ENCODE measurements at regions not wholly inside any gene's neighbourhood (a gene's known extent, or its start where the extent isn't known, plus 50 kb on each side); places are given as distances from the start of the nearest gene placed in this dataset.

DNA sequence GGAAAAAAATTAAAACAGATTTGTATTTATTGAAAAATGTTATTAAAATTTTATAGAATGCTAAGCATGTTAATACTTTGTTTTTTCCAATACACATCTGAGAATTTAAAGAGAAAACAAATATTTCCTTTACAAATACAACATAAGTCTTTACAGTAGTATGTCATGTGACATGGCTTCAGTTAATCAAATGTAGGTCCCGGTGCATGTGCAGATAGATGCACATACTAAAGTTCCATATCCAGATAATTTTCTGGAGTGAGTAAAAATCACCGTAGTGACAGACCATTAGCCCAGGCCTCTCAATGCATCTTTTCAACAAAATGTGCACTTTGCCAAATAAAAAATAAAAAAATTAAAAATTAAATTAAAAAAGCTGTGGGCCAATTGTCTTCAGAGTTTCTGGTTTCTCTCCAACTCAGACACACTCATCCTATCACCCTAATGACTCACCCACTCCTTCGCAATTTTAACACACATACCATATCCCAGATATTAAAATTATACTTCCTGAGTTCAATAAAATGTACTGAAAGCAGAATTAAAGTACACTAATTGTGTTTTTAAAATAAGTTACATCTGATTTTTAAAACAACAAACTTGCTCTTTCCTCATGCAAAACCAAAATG, 508.1 kb downstream of the NR2F1-AS1 start:
- no peak for ATAC-seq (ENCODE audit: low FRiP score)
- WGBS, 2 donors: 88 to 91% methylated on average over 3 of the region's 3 CpGs
- intact Hi-C loops (cut with DNase I): no loop called here
- Histone ChIP-seq H3K36me3 (ENCODE audit: control insufficient read depth in 1 of 2, insufficient read depth in 2 of 2, low read length in 1 of 2) (no peaks in the 10 kb centered on the region), H3K4me1 (ENCODE audit: control insufficient read depth in 1 of 2, insufficient read depth in 2 of 2, low read length in 2 of 2) (no peaks in the 10 kb centered on the region), H3K9me3 (ENCODE audit: control insufficient read depth, low read length) (no peaks in the 10 kb centered on the region), H3K4me3 (ENCODE audit: low read length in 2 of 2) (no peak overlapping the region), H3K27me3 (ENCODE audit: control insufficient read depth in 1 of 2, insufficient read depth in 2 of 2, low read length in 1 of 2) (no peaks in the 10 kb centered on the region), H3K27ac (ENCODE audit: low read depth in 1 of 2, low read length in 2 of 2) (no peak overlapping the region)
- DNase-seq: no peak

GRCh38 chr5:93071710-93072109, 509.3 kb downstream of the NR2F1-AS1 start:
- intact Hi-C loops (cut with DNase I): no loop called here
- no peak overlapping the region for H3K27ac ChIP-seq (ENCODE audit: low read depth in 1 of 2, low read length in 2 of 2)
- ATAC-seq (ENCODE audit: low FRiP score): no peak

DNA sequence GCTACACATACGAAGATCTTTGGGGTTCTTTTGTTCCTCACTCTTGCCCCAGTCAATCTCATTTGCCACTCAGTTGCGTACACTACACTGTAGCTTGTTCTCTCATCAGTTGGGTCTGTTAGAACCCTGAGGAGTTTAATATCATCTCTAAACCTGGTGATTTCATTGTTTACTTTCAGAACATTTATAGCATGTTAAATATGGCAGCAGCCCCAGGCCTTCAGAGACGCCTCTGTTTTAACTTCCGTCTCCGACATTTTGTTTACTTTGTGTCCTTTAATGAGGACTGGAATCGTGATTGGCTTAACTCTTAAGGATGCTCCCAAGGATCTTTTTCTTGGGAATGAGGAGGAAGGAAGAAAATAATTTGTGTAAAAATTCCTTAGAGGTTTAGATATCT, 510.1 kb downstream of the NR2F1-AS1 start:
- Histone ChIP-seq H3K9me3 (ENCODE audit: control insufficient read depth, low read length) (no peaks in the 10 kb centered on the region), H3K4me1 (ENCODE audit: control insufficient read depth in 1 of 2, insufficient read depth in 2 of 2, low read length in 2 of 2) (no peaks in the 10 kb centered on the region)
- intact Hi-C loops (cut with DNase I): no loop called here

More at GRCh38 chr5:93071710-93072109, 509.3 kb downstream of the NR2F1-AS1 start:
- Histone ChIP-seq H3K9me3 (ENCODE audit: control insufficient read depth, low read length) (no peaks in the 10 kb centered on the region), H3K36me3 (ENCODE audit: control insufficient read depth in 1 of 2, insufficient read depth in 2 of 2, low read length in 1 of 2) (no peaks in the 10 kb centered on the region), H3K27me3 (ENCODE audit: control insufficient read depth in 1 of 2, insufficient read depth in 2 of 2, low read length in 1 of 2) (no peaks in the 10 kb centered on the region), H3K4me1 (ENCODE audit: control insufficient read depth in 1 of 2, insufficient read depth in 2 of 2, low read length in 2 of 2) (no peaks in the 10 kb centered on the region), H3K4me3 (ENCODE audit: low read length in 2 of 2) (no peak overlapping the region)
- no peak for DNase-seq
- WGBS, 2 donors: 56 to 74% methylated on average over 1 of the region's 1 CpG

GRCh38 chr5:93069276-93069675, 511.7 kb downstream of the NR2F1-AS1 start:
- DNase-seq (no peak), ATAC-seq (ENCODE audit: low FRiP score) (no peak)
- 89 to 94% methylated on average over 2 of the region's 2 CpGs for WGBS, 2 donors
- Histone ChIP-seq H3K36me3 (ENCODE audit: control insufficient read depth in 1 of 2, insufficient read depth in 2 of 2, low read length in 1 of 2) (no peaks in the 10 kb centered on the region), H3K27me3 (ENCODE audit: control insufficient read depth in 1 of 2, insufficient read depth in 2 of 2, low read length in 1 of 2) (no peaks in the 10 kb centered on the region), H3K9me3 (ENCODE audit: control insufficient read depth, low read length) (no peaks in the 10 kb centered on the region), H3K4me3 (ENCODE audit: low read length in 2 of 2) (no peak overlapping the region), H3K27ac (ENCODE audit: low read depth in 1 of 2, low read length in 2 of 2) (no peak overlapping the region), H3K4me1 (ENCODE audit: control insufficient read depth in 1 of 2, insufficient read depth in 2 of 2, low read length in 2 of 2) (no peaks in the 10 kb centered on the region)
- intact Hi-C loops (cut with DNase I): no loop called here

More for the DNA sequence above, 510.1 kb downstream of the NR2F1-AS1 start:
- WGBS, 2 donors: 39 to 46% methylated on average over 6 of the region's 6 CpGs
- DNase-seq (no peak), ATAC-seq (ENCODE audit: low FRiP score) (no peak)
- Histone ChIP-seq H3K27me3 (ENCODE audit: control insufficient read depth in 1 of 2, insufficient read depth in 2 of 2, low read length in 1 of 2) (no peaks in the 10 kb centered on the region), H3K36me3 (ENCODE audit: control insufficient read depth in 1 of 2, insufficient read depth in 2 of 2, low read length in 1 of 2) (no peaks in the 10 kb centered on the region), H3K27ac (ENCODE audit: low read depth in 1 of 2, low read length in 2 of 2) (no peak overlapping the region), H3K4me3 (ENCODE audit: low read length in 2 of 2) (no peak overlapping the region)

- Histone ChIP-seq H3K4me3 (ENCODE audit: low read length in 2 of 2) (no peak overlapping the region), H3K27me3 (ENCODE audit: control insufficient read depth in 1 of 2, insufficient read depth in 2 of 2, low read length in 1 of 2) (no peaks in the 10 kb centered on the region), H3K4me1 (ENCODE audit: control insufficient read depth in 1 of 2, insufficient read depth in 2 of 2, low read length in 2 of 2) (no peaks in the 10 kb centered on the region), H3K27ac (ENCODE audit: low read depth in 1 of 2, low read length in 2 of 2) (no peak overlapping the region), H3K9me3 (ENCODE audit: control insufficient read depth, low read length) (no peaks in the 10 kb centered on the region), H3K36me3 (ENCODE audit: control insufficient read depth in 1 of 2, insufficient read depth in 2 of 2, low read length in 1 of 2) (no peaks in the 10 kb centered on the region)
- WGBS, 2 donors: 93 to 96% methylated on average over 1 of the region's 1 CpG
- ATAC-seq (ENCODE audit: low FRiP score) (no peak), DNase-seq (no peak)
- intact Hi-C loops (cut with DNase I): no loop called here
These were observed 518.5 kb downstream of the NR2F1-AS1 start for GRCh38 chr5:93062548-93062947.

DNA sequence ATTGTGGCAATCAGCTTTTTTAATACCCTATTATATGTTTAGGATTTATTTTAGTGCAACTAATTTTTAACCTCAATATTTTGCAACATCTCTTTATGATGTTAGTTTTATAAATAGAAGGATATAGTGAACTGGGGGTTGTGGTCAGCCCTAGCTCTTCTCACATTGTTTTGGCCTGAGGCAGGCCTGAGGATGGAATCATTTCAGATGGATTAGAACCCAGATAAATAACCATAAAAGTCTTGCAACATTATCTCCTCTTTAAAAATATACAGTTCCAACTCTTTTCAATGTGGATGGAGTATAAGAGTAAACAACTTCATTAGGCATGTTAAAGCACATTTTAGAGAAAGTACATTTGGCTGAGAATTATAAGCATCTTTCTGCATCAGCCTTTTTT, 522.7 kb downstream of the NR2F1-AS1 start:
- ATAC-seq (ENCODE audit: low FRiP score): no peak

GRCh38 chr5:93057311-93057710, 523.7 kb downstream of the NR2F1-AS1 start:
- Histone ChIP-seq H3K4me1 (ENCODE audit: control insufficient read depth in 1 of 2, insufficient read depth in 2 of 2, low read length in 2 of 2) (no peaks in the 10 kb centered on the region), H3K9me3 (ENCODE audit: control insufficient read depth, low read length) (no peaks in the 10 kb centered on the region), H3K36me3 (ENCODE audit: control insufficient read depth in 1 of 2, insufficient read depth in 2 of 2, low read length in 1 of 2) (no peaks in the 10 kb centered on the region), H3K4me3 (ENCODE audit: low read length in 2 of 2) (no peak overlapping the region), H3K27ac (ENCODE audit: low read depth in 1 of 2, low read length in 2 of 2) (no peak overlapping the region), H3K27me3 (ENCODE audit: control insufficient read depth in 1 of 2, insufficient read depth in 2 of 2, low read length in 1 of 2) (no peaks in the 10 kb centered on the region)
- DNase-seq (no peak), ATAC-seq (ENCODE audit: low FRiP score) (no peak)
- WGBS, 2 donors: 51 to 55% methylated on average over 2 of the region's 2 CpGs
- intact Hi-C loops (cut with DNase I): no loop called here

More for the DNA sequence above, 522.7 kb downstream of the NR2F1-AS1 start:
- no peaks in the 10 kb centered on the region for H3K4me1 ChIP-seq (ENCODE audit: control insufficient read depth in 1 of 2, insufficient read depth in 2 of 2, low read length in 2 of 2)
- no peaks in the 10 kb centered on the region for H3K9me3 ChIP-seq (ENCODE audit: control insufficient read depth, low read length)
- H3K36me3 ChIP-seq (ENCODE audit: control insufficient read depth in 1 of 2, insufficient read depth in 2 of 2, low read length in 1 of 2): no peaks in the 10 kb centered on the region
- no peaks in the 10 kb centered on the region for H3K27me3 ChIP-seq (ENCODE audit: control insufficient read depth in 1 of 2, insufficient read depth in 2 of 2, low read length in 1 of 2)
- no peak overlapping the region for H3K27ac ChIP-seq (ENCODE audit: low read depth in 1 of 2, low read length in 2 of 2)
- intact Hi-C loops (cut with DNase I): no loop called here
- no peak for DNase-seq
- no peak overlapping the region for H3K4me3 ChIP-seq (ENCODE audit: low read length in 2 of 2)

DNA sequence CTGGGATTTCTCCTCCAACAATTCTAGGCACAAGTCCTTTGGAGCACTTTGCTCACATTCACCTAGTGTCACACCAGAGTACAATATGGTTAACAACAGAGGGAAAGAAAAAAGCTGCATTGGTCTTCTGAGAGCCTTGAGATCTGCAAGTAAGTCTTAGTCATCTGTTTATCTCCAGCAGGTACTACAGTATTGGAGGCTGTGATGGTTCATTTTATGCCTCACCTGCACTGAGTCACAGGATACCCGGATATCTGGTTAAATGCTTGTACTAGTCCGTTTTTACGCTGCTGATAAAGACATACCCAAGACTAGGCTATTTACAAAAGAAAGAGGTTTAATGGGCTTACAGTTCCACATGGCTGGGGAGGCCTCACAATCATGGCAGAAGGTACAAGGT, 525.0 kb downstream of the NR2F1-AS1 start:
- 92 to 93% methylated on average over 3 of the region's 3 CpGs for WGBS, 2 donors
- Histone ChIP-seq H3K4me1 (ENCODE audit: control insufficient read depth in 1 of 2, insufficient read depth in 2 of 2, low read length in 2 of 2) (no peaks in the 10 kb centered on the region), H3K4me3 (ENCODE audit: low read length in 2 of 2) (no peak overlapping the region), H3K36me3 (ENCODE audit: control insufficient read depth in 1 of 2, insufficient read depth in 2 of 2, low read length in 1 of 2) (no peaks in the 10 kb centered on the region), H3K9me3 (ENCODE audit: control insufficient read depth, low read length) (no peaks in the 10 kb centered on the region), H3K27me3 (ENCODE audit: control insufficient read depth in 1 of 2, insufficient read depth in 2 of 2, low read length in 1 of 2) (no peaks in the 10 kb centered on the region), H3K27ac (ENCODE audit: low read depth in 1 of 2, low read length in 2 of 2) (no peak overlapping the region)
- DNase-seq: no peak
- no peak for ATAC-seq (ENCODE audit: low FRiP score)
- intact Hi-C loops (cut with DNase I): no loop called here

DNA sequence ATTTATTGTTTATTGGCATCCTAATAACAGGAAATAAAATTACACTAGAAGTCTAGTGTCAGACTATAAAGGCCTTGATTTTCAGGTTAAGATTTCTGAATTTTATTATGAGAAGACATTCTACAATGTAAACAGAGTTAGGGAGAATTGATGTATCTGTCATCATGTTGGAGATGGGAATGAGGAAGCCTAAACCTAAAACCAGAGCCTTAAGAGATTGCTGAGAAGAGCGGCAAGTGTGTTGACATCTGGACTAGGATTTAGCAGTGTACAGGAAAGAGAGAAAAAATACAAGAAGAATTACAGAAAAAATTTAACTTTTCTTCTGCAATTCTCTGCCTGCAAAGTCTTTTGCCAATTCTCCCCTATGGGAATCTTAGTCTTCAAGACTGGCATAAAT, 525.5 kb downstream of the NR2F1-AS1 start:
- WGBS, 2 donors: 78 to 80% methylated on average over 1 of the region's 1 CpG

More for the DNA sequence above, 525.5 kb downstream of the NR2F1-AS1 start:
- Histone ChIP-seq H3K36me3 (ENCODE audit: control insufficient read depth in 1 of 2, insufficient read depth in 2 of 2, low read length in 1 of 2) (no peaks in the 10 kb centered on the region), H3K27me3 (ENCODE audit: control insufficient read depth in 1 of 2, insufficient read depth in 2 of 2, low read length in 1 of 2) (no peaks in the 10 kb centered on the region), H3K27ac (ENCODE audit: low read depth in 1 of 2, low read length in 2 of 2) (no peak overlapping the region), H3K4me3 (ENCODE audit: low read length in 2 of 2) (no peak overlapping the region), H3K9me3 (ENCODE audit: control insufficient read depth, low read length) (no peaks in the 10 kb centered on the region), H3K4me1 (ENCODE audit: control insufficient read depth in 1 of 2, insufficient read depth in 2 of 2, low read length in 2 of 2) (no peaks in the 10 kb centered on the region)
- intact Hi-C loops (cut with DNase I): no loop called here
- no peak for ATAC-seq (ENCODE audit: low FRiP score)
- DNase-seq: no peak
